ENCODE measurements at regions not wholly inside any gene's neighbourhood (a gene's known extent, or its start where the extent isn't known, plus 50 kb on each side); places are given as distances from the start of the nearest gene placed in this dataset.

GRCh38 chr17:79385962-79386563, 224.8 kb downstream of the RBFOX3 start:
- POLR2A ChIA-PET: no interaction called here
- CTCF ChIA-PET: interaction anchor here (0.6 to 3.1 kb wide), 5 partner anchors 8 to 340 kb away, joined by 3 to 13 read pairs (median 4); no protein-coding TSS in a partner anchor

DNA sequence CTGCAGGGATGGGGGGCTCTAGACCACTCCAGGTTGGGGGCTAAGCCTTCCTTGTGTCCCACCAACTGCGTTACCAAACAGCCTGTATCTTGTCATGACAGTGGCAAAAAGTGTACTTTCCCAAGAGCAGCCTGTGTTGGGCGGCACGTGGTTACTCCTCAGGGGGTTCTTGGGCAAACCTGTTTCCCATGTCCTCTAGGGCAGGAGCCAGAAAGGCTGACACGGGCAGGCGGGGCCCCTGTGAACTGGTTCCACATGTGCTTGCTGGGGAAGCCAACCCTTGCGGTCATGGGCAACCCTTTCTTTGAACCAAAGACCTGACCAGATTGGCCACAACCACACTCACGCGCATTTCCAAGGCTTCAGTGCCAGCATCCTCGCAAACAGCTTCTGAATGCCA, 228.5 kb downstream of the RBFOX3 start:
- Histone ChIP-seq H3K36me3 (ENCODE audit: control insufficient read depth, insufficient read depth, low read length) (no peaks in the 10 kb centered on the region), H3K27me3 (ENCODE audit: control insufficient read depth, insufficient read depth, low read length) (peaks cover 1% of the 10 kb centered on the region; the same call in 1 of the 2 replicates), H3K4me3 (ENCODE audit: low read depth, low read length) (no peak overlapping the region)
- ChIA-PET POLR2A (no interaction called here), CTCF (interaction anchor here (0.6 to 2.2 kb wide), 2 partner anchors 10 to 1499 kb away, joined by 3 to 15 read pairs; no protein-coding TSS in a partner anchor)
- no peak for DNase-seq (ENCODE audit: low read depth)
- no peak for TF ChIP-seq CTCF (IDR thresholded peaks at IDR 0.05; ENCODE audit: insufficient read depth, low read depth, low read length)

More at GRCh38 chr17:79385962-79386563, 224.8 kb downstream of the RBFOX3 start:
- H3K27me3 ChIP-seq (ENCODE audit: control insufficient read depth, insufficient read depth, low read length): peaks cover 6% of the 10 kb centered on the region
- TF ChIP-seq CTCF (IDR thresholded peaks at IDR 0.05; ENCODE audit: insufficient read depth, low read depth, low read length): no peak
- no peaks in the 10 kb centered on the region for H3K36me3 ChIP-seq (ENCODE audit: control insufficient read depth, insufficient read depth, low read length)
- no peak overlapping the region for H3K4me3 ChIP-seq (ENCODE audit: low read depth, low read length)
- no peak for DNase-seq (ENCODE audit: low read depth)

GRCh38 chr17:79379700-79380445, 231.0 kb downstream of the RBFOX3 start:
- ChIA-PET POLR2A (no interaction called here), CTCF (interaction anchor here (0.9 to 2.6 kb wide), 2 partner anchors 12 to 310 kb away, joined by 3 to 19 read pairs; no protein-coding TSS in a partner anchor)
- H3K4me3 ChIP-seq (ENCODE audit: low read depth, low read length): no peak overlapping the region
- no peak for TF ChIP-seq CTCF (IDR thresholded peaks at IDR 0.05; ENCODE audit: insufficient read depth, low read depth, low read length)
- no peaks in the 10 kb centered on the region for H3K36me3 ChIP-seq (ENCODE audit: control insufficient read depth, insufficient read depth, low read length)
- DNase-seq (ENCODE audit: low read depth): no peak
- H3K27me3 ChIP-seq (ENCODE audit: control insufficient read depth, insufficient read depth, low read length): peaks cover 1% of the 10 kb centered on the region; the same call in 1 of the 2 replicates

GRCh38 chr17:79377230-79377786, 233.5 kb downstream of the RBFOX3 start:
- CTCF ChIA-PET: no interaction called here
- H3K27me3 ChIP-seq (ENCODE audit: control insufficient read depth, insufficient read depth, low read length): peaks cover 4% of the 10 kb centered on the region; the same call in 1 of the 2 replicates

More at GRCh38 chr17:79377230-79377786, 233.5 kb downstream of the RBFOX3 start:
- DNase-seq (ENCODE audit: low read depth): no peak
- no peak for TF ChIP-seq CTCF (IDR thresholded peaks at IDR 0.05; ENCODE audit: insufficient read depth, low read depth, low read length)
- Histone ChIP-seq H3K4me3 (ENCODE audit: low read depth, low read length) (no peak overlapping the region), H3K36me3 (ENCODE audit: control insufficient read depth, insufficient read depth, low read length) (no peaks in the 10 kb centered on the region)
- POLR2A ChIA-PET: no interaction called here

Measured in BJ (cell line).